ENCODE measurements at regions not wholly inside any gene's neighbourhood (a gene's known extent, or its start where the extent isn't known, plus 50 kb on each side); places are given as distances from the start of the nearest gene placed in this dataset.
"Not testable (repeated sequence)": the region's sequence is repeated elsewhere in the genome, so short reads cannot be mapped to it uniquely, and the experiment has no call there.

DNA sequence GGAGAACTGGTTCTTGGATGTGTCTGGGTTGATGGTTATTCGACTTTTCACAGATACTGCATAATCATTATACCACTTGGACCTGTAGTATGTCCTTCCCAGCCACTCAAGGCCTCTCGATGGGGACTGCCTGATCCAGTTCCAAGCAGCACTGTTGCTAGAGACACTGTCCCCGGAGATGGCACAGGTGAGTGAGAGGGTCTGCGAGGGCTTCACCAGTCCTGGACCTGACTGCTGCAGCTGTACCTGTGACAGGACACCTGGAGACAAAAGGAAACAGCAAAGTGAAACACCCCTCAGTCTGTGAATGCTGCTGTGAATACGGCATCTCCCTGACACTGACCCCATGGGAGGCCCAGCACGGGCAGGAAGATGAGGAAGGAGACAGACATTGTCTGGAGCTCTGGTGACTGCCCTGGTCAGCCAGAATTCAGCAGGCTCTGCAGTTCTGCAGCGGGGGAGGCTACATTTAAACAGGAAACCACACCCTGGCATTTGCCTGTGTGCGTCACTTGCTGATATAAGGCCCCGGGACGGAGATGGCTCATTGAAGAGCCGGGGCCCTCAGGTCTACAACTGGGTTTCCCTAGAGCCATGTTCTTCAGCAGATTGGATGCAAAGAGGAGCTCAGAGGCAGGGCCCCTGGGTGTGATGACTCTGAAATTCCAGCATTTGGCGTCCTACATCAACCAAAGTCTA lies 413.6 kb downstream of the TMEM121 start:
- no peak overlapping the region for H3K4me3 ChIP-seq
- DNase-seq (no peak), ATAC-seq (no peak)
- H3K27ac ChIP-seq = no peak overlapping the region
- no peaks in the 10 kb centered on the region for H3K27me3 ChIP-seq (ENCODE audit: insufficient read depth in 3 of 3, low read length in 2 of 3)
- TF ChIP-seq, protein P1, sequence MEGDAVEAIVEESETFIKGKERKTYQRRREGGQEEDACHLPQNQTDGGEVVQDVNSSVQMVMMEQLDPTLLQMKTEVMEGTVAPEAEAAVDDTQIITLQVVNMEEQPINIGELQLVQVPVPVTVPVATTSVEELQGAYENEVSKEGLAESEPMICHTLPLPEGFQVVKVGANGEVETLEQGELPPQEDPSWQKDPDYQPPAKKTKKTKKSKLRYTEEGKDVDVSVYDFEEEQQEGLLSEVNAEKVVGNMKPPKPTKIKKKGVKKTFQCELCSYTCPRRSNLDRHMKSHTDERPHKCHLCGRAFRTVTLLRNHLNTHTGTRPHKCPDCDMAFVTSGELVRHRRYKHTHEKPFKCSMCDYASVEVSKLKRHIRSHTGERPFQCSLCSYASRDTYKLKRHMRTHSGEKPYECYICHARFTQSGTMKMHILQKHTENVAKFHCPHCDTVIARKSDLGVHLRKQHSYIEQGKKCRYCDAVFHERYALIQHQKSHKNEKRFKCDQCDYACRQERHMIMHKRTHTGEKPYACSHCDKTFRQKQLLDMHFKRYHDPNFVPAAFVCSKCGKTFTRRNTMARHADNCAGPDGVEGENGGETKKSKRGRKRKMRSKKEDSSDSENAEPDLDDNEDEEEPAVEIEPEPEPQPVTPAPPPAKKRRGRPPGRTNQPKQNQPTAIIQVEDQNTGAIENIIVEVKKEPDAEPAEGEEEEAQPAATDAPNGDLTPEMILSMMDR (IDR thresholded peaks at IDR 0.05) = no peak
- intact Hi-C loops (cut with DNase I) = no loop called here
- no peaks in the 10 kb centered on the region for H3K36me3 ChIP-seq (ENCODE audit: insufficient read depth in 1 of 2, low read depth in 1 of 2)
- H3K9me3 ChIP-seq = peaks cover 7% of the 10 kb centered on the region
- H3K4me1 ChIP-seq = no peaks in the 10 kb centered on the region
- 65 to 67% (median 67%) methylated on average over 12 of the region's 12 CpGs for WGBS, 3 donors

DNA sequence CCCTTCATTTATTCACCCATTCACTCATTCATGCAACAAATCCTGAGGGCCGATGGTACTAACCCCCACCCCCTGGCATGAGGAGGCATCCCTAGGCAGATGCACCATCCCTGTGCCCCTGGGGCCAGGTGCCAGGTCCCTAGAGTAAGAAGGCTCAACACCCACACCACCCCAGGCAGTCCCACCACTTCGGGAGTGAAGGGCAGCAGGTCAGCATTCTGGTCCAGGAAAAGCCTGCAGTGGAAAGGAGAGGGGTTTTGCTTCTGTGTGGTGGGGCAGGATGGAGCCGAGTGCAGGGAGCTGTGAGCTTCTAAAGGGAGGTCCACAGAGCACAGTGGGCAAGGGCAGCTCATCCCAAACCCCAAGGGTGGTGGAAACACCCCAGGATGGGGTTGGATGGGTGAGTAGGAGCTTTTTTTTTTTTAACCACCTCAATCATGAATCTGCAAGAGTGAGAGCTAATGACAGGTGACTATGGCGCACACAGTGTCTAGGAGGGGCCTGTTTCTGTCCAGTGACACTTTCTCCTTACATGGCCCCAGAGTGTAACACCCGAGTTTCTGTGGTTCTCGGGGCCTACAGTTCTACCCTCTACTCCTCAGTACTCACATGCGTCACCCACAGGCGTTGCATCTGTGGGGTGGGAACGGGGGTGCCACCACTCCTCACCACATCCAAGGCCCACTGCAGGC lies 414.3 kb downstream of the TMEM121 start:
- Histone ChIP-seq H3K36me3 (ENCODE audit: insufficient read depth in 1 of 2, low read depth in 1 of 2) (no peaks in the 10 kb centered on the region), H3K27ac (no peak overlapping the region), H3K4me1 (no peaks in the 10 kb centered on the region), H3K4me3 (no peak overlapping the region), H3K27me3 (ENCODE audit: insufficient read depth in 3 of 3, low read length in 2 of 3) (no peaks in the 10 kb centered on the region), H3K9me3 (peaks cover 7% of the 10 kb centered on the region)
- ATAC-seq (no peak), DNase-seq (no peak)
- intact Hi-C loops (cut with DNase I) = no loop called here
- WGBS, 3 donors = 68 to 77% (median 77%) methylated on average over 9 of the region's 9 CpGs
- TF ChIP-seq, protein P1 (IDR thresholded peaks at IDR 0.05) = no peak

DNA sequence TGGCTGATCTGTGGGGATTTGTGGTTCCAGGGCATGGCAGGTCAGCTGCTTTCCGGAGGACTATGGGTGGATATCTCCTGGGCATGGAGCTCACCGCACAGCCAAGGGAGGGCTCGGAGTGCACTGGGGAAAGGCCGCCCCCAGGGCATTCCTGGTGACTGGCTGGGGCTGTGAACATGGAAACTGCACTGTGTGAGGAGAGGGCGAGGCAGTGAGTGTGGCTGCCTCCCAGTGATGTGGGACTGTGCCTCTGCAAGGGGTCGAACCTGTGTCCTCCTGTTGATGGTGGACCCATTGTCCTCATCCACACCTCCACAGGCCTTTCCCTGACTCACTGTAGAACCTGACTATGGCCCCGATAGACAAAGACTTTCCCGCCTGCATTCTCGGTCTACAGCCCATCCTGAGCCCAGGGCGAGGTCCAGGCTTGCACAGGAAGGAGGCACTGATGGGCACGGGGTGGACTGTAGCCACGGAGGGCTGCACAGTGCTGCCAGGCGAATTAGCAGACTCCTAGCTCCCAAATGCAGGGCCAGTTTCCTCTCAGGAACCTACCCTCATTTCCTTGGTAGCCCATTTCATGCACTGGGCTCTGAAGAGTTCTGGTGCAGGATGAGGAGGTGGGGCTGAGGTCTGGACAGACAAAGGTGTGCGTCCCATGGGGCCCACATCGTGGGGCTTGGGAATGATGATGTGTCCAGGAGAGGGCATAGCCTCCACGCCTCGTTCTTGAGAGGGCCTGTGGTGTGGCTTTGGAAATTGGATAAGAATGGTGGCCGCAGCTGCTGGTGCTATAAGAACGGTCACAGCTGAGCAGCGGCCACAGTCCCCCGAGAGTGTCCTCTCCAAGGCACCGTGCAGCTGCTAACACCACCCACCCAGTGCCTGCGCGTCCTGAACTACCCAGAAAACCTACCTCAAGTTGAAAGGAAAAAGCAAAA lies 415.1 kb downstream of the TMEM121 start:
- Histone ChIP-seq H3K36me3 (ENCODE audit: insufficient read depth in 1 of 2, low read depth in 1 of 2) (no peaks in the 10 kb centered on the region), H3K27me3 (ENCODE audit: insufficient read depth in 3 of 3, low read length in 2 of 3) (no peaks in the 10 kb centered on the region), H3K4me3 (no peak overlapping the region), H3K4me1 (no peaks in the 10 kb centered on the region), H3K27ac (no peak overlapping the region), H3K9me3 (peaks cover 7% of the 10 kb centered on the region)
- WGBS, 3 donors = 73 to 78% (median 77%) methylated on average over 24 of the region's 24 CpGs
- no peak for ATAC-seq
- DNase-seq = no peak
- TF ChIP-seq, protein P1 (IDR thresholded peaks at IDR 0.05) = no peak
- intact Hi-C loops (cut with DNase I) = no loop called here

DNA sequence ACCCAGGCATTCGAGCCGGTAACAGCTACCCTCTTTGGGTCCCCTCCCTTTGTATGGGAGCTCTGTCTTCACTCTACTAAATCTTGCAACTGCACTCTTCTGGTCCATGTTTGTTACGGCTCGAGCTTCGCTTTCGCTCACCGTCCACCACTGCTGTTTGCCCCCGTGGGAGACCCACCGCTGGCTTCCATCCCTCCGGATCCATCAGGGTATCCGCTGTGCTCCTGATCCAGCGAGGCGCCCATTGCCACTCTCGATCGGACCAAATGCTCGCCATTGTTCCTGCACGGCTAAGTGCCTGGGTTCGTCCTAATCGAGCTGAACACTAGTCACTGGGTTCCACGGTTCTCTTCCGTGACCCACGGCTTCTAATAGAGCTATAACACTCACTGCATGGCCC lies 416.3 kb downstream of the TMEM121 start:
- H3K27me3 ChIP-seq (ENCODE audit: insufficient read depth in 3 of 3, low read length in 2 of 3); intact Hi-C loops (cut with DNase I); H3K27ac ChIP-seq; H3K4me1 ChIP-seq; H3K36me3 ChIP-seq (ENCODE audit: insufficient read depth in 1 of 2, low read depth in 1 of 2); H3K9me3 ChIP-seq; ATAC-seq; H3K4me3 ChIP-seq; DNase-seq: not testable (repeated sequence)
- 85 to 89% (median 88%) methylated on average over 22 of the region's 22 CpGs for WGBS, 3 donors
